Right lobe of liver (tissue), 4 donors: ENCODE measurements at regions not wholly inside any gene's neighbourhood (a gene's known extent, or its start where the extent isn't known, plus 50 kb on each side); places are given as distances from the start of the nearest gene placed in this dataset.

ENCODE experiments used
- CTCF ChIP-seq, 4 donors: fragments of 200-600 bp in 3 of 4; fragments of 450-650 bp in 1 of 4; IDR thresholded peaks; one replicate each; pipeline versions ENCODE4 v1.5.1 to v1.8.0; 2016 to 2022; ENCODE audit warnings: antibody characterized with exemption in 4 of 4, mild to moderate bottlenecking in 2 of 4
- POLR2A ChIP-seq: fragments of 450-650 bp; IDR thresholded peaks from one replicate; pipeline ENCODE4 v1.6.1; 2017; ENCODE audit warnings: antibody characterized with exemption, mild to moderate bottlenecking
- donor health status: DM: no; HTN: no; CAD: no.
- donor health status: DM: no; HTN: no; CAD: no.
- donor health status: DM: no; HTN: yes; CAD: no.

GRCh38 chr7:47149971-47150370, 431.9 kb downstream of the TNS3 start:
- TF ChIP-seq CTCF (IDR thresholded peaks at IDR 0.05) (no peak), POLR2A (no peak)
